T-helper 2 cell (primary cell): ENCODE measurements at regions not wholly inside any gene's neighbourhood (a gene's known extent, or its start where the extent isn't known, plus 50 kb on each side); places are given as distances from the start of the nearest gene placed in this dataset.
A peak's percentile ranks its signal among the peaks of the same experiment; 100 is the strongest.

Experiments
- DNase-seq, 5 experiments: peaks; one replicate each; pipeline versions ENCODE4 v3.0.0 to v3.0.0-alpha.2; 2012 to 2022

DNA sequence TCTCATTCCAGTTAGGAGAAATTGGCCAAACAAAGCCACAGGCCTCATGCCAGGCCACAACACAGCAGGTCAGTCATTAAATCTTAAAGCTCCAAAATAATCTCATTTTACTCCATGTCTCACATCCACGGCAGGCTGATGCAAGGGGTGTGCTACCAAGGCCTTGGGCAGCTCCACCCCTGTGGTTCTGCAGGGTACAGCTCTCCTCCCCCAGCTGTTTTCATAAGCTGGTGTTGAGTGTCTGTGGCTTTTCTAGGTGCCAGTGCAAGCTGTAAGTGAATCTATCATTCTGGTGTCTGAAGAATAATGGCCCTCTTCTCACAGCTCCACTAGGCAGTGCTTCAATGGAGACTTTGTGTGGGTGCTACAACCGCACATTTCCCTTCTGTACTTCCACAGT lies 949.2 kb downstream of the TECRL start:
- no peak for DNase-seq

DNA sequence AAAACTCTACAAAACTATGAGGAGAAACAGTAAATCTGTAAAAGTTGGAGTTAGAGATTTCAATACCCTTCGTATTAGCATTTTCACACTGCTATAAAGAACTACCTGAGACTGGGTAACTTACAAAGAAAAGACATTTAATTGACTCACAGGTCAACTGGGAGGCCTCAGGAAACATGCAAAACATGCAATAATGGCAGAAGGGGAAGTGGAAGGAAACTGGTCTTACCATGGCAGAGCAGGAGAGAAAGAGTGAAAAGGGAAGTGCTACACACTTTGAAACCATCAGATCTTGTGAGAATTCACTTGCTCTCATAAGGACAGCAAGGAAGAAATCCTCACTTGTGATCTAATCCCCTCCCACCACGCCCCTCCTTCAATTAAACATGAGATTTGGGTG lies 949.9 kb downstream of the TECRL start:
- no peak for DNase-seq

DNA sequence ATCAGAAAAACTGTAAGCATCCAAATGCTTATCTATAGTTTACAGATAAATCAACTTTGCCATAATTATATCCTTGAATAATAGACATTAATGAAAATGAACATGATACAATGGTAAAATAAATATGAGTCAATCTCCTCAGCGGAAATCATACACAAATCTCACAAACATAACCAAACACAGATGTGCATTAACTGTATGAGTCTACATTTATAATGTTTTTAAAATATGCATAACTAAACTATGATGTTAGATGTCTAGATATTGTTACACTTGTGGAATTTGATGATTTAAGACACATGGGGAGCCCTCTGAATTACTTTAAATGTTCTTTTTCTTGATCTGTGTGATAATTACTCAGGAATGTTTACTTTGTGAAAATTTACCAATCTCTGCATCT lies 951.2 kb downstream of the TECRL start:
- DNase-seq = no peak

DNA sequence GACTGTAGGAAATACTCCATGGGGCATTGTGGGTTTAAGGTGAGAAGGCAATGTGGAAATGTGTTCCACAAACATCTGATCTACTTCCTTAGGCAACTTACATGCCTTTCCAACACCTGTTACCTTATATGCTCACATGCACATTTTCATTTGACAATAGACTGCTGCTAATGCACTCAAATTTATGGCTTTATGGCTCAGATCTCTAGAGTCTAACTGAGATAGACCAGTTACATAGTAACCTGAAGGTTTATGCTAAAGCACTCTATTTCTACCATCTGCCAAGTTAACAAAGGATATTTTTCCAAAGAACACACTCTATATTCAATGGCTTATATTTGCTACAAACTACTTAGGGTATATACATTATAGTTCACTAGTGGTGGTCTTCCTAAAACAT lies 969.0 kb downstream of the TECRL start:
- DNase-seq = no peak

DNA sequence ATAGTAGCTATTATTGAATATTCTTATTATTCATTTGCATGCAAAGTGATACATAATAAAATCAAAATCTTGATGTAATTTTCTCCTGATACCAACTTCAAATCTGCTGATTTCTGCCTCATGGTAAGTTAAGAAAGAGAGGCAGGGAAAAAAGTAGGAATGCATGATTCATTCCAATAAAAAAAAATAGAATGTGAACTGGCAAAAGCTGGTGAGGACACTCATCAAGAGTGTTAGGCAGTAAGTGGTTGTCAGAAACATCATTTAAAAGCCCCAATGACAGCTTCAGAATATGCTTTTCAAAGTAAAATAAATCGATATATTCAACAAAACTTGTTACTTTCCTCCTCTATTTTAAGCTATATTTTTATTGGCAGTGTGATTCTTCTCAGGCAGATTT lies 979.1 kb downstream of the TECRL start:
- DNase-seq = no peak

DNA sequence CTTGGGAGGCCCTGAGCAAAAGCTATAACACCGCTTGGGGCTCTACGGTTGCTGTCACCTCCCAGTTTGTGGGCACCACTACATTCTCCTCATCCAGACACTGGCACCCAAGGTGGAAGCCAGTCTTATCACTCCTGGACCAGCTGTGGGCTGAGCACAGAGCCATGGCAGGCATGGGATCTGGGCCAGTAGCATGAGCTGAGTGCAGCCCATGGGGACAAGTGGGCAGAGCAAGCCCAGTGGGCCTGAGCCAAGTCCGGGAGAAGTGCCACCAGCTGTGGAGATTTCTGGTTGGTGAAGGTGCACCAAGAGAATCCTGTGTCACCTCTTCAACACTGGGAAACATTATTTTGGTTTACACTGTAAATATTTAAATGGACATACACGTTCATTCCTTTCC lies 1013.0 kb downstream of the TECRL start:
- no peak for DNase-seq

DNA sequence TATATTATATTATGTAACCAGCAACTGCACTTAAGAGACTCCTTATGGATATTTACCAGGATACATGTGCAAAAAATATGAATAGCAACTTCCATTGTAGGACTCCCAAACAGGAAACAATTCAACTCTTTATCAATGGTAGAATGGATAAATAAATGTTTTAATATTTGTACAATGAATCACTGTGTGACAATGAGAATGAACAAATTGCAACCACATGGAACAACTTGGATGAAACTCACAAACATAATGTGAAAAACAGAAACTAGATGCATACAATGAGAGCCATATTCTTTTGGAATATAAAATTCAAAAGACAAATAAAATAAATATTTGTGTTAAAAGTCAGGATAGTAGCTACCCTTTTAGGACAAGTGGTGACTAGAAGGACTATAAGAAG lies 1015.7 kb downstream of the TECRL start:
- no peak for DNase-seq

DNA sequence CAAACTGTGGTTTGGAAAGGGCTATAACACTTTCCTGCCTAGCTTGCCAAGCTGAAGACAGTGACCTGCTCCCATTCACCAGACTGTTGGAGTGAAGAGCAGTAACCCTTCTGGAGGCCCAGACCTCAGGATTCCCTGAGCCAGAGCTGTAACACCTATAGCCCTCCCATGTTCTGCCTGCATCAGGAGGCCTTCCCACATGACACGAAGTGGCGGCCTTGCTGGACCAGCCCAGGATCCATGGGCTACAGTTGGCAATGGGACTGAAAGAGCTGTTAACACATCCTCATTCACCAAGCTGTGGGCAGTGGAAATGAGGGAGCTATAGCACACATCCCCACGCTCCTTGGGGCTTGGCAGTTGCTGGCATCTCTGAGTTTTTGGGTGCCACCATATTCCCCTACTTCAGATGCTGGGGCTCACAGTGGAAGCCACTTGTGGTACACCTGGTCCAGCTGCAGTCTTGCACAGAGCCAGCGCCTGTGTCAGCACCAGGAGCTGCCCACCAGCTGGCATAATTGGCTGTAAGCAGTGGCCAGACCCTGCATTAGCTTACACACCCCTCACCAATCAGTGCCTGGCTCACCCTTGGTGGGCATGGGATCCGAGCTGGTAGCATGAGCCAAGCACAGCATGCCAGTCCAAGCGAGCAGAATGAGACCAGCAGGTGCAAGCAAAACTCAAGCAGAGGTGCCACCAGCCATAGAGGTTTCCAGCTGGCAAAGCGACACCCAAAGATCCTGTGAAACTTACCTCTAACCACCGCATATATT lies 1029.3 kb downstream of the TECRL start:
- no peak for DNase-seq

DNA sequence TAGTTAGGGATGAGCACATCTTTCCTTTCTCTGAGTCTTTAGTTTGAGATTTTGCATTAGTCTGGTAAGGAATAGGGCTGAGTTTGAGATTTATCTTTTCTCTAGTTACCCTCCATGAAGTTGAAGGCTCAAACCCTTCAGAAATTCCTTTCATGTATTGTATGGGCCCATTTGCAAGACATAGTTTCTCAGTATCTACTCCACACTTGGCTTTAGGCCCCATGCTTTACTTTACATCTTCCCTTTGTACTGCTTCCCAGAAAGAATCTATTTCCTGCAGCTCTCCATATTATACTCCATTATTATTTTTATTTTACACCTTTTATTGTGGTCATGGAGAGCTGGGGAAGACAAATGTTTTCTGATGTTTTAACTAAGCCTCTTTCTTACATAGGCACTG lies 1038.2 kb downstream of the TECRL start:
- DNase-seq = no peak

DNA sequence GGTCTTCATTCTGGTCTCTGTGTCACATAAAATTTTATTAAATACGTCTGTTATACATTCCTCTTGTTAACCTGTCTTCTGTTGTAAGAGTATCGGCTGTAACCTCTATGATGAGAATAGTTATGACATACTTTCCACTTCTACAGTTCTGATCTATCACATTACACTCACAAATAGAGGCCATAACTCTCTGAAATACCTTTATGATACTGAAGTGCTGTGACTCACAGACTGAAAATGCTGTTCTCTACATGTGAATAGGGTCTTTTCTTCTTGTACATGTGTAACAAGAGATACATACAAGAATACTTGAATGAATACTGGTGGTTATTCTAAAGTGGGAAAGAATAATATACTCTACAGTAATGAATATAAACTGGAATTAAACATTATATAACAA lies 1047.6 kb downstream of the TECRL start:
- DNase-seq = no peak

DNA sequence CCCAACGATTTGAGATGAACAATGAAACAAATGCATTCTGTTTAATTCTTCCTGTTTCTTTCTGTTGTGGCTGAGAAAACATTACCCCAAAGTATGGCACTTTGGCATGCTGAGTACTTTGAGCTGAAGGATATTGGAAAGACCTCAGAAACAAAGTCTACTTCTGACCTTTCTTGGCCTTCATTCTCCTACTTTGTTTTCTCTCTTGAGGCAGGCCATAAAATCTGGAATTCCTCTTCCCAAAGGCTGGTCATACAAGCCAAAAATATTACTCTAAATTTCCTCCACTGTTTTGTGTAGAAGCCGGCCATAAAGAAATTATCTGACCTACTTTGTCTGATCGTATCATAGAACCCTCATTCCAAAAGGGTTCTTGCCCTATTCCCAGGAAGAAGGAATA lies 1048.2 kb downstream of the TECRL start:
- no peak for DNase-seq

DNA sequence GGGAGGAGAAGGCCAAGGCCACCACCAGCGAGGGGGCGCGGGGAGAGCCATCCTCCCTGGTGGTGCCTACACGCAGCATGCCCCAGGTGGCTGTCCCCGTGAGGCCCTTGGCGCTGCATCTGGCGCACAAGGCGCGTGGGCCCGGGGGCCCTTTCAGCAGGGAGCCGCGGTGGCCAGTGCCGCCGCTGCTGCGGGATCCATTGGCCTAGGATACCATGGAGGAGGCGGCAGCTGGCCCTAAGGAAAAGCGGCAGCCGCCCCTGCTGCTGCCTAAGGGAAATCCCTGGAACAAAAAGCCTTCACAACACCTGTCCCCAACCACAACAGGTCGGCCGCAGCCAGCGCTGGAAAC lies 1059.6 kb downstream of the TECRL start:
- DNase-seq = no peak

DNA sequence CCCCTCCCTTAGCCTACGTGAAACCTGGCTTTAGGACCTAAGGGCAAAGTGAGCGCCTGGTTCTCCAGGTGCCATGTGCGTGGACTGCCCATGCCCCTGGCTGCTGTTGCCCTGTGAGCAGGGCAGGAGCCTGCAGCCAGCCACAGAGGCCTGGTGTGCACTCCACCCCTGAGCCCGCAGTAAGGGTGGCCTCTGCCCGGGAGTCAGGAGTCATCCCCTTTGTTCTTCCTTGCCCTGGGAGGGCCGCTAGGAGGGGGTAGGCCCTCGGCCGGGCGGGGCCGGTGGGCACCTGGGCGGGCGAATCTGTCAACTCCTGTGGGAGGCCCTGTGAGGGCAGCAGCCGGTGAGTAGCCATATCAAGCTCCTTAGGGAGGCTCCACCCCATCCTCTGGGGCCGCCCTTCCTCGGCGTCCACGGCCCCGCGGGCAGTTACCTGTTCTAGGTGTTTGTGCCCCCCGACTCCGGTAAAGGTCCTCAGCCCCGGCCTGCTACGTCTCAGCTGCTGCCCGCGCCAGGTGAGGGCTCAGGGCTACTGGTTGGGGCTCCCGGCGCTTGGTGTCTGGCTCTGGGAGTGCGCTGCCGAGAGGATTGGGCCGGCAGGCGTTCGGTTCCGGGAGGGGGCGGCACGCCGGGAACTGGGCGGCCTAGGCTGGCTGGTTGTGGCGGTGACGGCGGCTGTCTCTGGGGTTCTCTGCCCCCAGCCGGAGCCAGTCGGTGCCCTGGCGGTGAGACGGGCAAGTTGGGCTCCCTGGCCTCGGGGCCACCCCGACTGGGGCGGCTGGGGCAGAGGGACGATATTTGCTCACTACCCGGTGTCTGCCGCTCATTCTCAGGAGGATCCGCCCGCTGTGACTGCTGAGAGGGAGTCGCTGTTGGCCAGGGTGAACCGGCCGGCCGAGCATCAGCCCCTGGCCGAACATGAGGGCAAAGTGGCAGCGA lies 1060.2 kb downstream of the TECRL start:
- DNase-seq = peak in 2 of 5 experiments; percentile 3 to 7

DNA sequence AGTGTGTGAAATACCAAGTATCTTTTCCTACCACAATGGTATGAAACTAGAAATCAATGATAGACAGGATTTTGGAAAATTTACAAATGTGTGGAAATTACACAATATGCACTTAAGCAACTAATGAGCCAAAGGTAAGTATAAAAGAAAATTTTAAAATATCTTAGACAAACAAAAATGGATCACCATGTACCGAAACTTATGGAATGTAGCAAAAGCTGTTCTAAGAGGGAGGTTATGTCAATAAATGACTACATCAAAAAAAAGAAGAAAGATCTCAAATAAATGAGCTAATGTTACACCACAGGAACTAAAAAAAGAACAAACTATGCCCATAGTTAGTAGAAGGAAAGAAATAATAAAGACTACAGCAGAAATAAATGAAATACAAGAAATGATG lies 1084.1 kb downstream of the TECRL start:
- DNase-seq = no peak

DNA sequence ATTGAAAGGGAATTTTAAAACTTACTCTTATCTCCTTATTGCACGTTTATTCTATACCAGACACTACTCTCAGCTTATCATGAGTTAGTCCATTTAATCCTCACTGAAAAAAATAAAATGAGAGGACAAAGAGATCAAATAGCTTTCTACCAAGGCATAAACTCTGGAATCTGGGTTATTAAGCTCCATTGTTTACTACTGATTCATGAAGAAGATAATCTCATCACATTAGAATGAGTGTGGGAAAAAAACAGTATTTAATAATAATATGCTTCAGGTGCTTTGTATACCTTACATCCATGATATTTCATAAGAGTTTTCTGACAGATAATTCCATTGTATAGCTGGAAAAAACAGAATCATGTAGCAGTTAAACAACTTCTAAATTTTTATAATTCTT lies 1092.6 kb downstream of the TECRL start:
- no peak for DNase-seq

DNA sequence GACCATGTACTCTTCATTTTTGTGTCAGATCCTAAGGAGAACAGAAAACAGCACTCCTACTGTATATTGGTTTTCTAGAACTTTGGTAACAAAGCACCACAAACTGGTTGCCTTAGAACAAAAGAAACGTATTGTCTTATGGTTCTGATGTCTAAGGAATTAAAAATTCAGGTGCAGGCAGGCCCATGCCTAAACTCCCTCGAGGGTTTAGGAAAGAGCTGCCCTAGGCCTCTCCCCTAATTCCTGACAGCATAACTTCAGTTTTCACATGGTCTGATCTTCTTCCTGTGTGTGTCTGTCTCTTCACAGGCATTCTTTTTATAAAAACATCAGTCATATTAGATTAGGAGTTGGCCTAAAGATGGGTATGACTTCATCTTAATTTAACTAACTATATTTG lies 1093.6 kb downstream of the TECRL start:
- no peak for DNase-seq

DNA sequence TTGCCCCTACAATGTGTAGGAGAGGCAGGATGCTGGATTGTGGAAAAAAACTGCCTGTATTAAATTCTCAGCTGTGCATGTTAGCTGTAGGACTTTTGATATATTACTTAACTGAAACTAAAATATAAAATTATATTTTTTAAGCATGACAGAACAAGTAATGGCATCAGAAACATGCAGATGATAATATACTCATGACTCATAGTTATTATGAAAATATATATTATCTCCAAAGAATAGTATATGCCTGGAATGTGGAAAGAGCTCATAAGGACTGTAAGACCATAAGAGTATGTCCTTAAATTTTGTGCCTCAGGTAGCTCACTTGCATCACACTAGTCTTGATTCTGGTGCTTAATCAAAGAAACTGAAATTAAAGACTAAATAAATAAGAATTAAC lies 1100.6 kb downstream of the TECRL start:
- no peak for DNase-seq

DNA sequence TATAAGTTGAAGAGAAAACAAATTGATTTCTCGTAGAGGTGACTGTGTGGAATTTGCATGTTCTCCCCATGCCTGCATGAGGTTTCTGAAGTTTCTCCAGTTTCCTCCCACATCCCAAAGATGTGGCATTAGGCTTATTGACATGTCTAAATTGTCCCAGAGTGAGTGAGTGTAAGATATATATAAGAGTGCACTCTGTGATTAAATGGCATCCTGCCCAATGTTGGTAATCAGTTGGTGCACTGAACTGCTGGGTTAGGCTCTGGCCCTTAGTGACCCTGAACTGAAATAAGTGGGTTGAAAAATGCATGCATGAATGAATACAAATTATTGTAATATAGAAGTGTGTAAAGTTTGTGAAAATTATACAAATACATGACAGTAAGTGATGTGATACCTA lies 1106.5 kb downstream of the TECRL start:
- no peak for DNase-seq

DNA sequence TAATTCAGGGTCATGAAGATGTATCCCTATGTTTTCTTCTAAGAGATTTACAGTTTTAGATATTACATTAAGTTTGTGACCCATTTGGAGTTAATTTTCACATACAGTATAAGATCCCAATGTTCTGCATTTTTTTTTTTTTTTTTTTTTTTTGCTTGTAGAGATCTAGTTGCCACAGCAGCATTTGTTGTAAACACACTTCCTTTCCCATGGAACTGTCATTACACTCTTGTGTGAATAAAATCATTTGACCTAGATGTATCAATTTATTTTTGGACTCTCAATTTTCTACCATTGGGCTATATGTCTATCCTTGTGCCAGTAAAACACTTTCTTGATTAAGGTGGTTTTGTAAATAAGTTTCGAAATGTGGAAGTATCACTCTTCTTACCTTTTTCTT lies 1107.2 kb downstream of the TECRL start:
- no peak for DNase-seq

DNA sequence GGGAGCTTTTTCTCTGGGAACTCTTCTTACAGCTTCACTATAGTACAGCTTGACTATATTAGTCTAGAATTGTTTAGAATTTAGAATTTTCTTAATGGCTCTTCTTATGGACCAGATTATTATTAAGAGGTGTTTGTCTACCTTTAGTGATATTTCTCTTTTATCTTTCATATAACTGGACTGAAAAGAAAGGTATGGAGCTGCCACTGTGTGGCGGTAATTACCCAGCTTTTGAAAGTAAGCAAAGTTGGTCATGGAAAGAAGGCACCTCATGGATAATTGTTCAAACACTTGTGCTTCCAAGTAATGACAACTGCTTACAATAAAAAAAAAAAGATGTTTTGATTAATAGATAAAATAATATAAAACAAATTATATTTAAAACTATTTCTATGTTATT lies 1112.5 kb downstream of the TECRL start:
- DNase-seq = no peak

DNA sequence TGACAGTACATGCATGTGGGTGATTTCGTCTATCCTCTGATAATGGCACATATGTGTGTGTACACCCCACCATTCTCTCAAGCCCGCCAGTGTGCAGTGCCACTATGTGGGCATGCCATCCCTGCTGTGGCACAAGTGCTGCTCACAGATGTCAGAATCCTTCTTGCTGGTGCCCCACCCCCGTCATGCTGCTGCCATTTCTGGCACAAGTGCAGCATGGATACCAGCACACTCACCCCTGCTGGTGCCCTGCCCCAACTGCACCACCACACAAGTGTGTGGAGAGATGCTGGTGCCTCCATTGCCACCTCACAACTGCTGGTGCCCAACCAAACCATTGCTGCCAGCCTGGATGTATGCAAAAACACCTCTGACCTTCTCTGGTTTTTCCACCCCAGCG lies 1133.8 kb downstream of the TECRL start:
- no peak for DNase-seq

DNA sequence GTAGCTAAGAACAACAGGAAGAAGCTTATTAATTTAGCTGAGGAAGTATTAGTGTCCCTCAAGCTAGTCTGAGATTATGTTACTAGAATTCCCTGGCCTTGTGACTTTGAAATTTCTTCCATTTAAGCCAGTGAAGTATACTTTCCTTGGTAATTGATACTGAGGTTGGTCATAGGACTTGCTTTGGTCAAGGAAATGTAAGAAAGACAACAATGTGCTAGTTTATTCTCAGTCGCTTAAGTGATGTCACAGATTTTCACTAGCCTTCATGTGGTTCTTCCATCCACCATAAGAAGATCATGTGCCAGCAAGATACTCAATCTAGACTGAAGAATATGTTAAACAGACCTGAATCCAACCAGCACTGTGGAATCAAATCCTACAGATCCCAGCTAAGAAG lies 1140.1 kb downstream of the TECRL start:
- DNase-seq = no peak

DNA sequence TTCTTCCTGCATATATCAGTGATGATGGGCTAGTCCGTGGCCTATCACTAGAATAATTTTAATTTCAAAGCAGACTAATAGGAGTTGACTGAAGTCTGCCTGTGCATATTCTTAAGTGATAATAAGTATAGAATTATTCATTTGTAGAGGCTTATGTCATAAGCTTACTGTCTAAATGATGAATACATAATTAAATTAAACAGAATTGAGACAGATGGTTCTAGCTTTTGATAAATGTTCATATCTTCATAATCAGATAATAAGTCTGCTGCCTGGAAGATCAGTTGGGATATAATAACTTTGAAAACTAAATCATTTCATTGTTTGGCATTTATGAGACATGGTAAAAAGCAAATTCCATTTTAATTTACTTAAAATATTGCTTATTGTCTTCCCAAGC lies 1175.6 kb downstream of the TECRL start:
- no peak for DNase-seq

DNA sequence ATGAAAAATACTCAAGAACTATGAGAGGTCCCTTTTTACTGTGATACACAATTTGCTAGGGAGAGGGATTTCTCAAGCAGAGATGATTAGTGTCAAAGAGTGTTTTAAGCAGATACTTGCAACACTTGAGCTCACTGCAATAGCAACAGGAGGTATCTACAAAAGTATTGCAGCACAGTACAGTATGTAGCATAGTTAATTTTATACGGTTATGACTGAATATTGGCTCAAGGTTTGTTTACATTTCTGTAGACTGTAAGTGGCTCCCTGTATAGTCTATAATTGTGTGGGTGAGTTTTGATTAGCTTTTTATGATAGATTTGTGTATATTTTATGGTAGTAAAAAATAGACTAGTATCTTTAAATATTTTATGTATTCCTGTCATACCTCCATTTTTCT lies 1177.2 kb downstream of the TECRL start:
- DNase-seq = no peak
